ENCODE measurements at regions not wholly inside any gene's neighbourhood (a gene's known extent, or its start where the extent isn't known, plus 50 kb on each side); places are given as distances from the start of the nearest gene placed in this dataset.
A peak's percentile ranks its signal among the peaks of the same experiment; 100 is the strongest.

GRCh38 chr20:11043001-11043400 lies 369.2 kb upstream of the JAG1 start:
- no peak for DNase-seq (ENCODE audit: low spot score)

- no peak for DNase-seq (ENCODE audit: low spot score)
Measured at GRCh38 chr20:11044561-11044960, 370.8 kb upstream of the JAG1 start.

- DNase-seq (ENCODE audit: low spot score), result no peak
Measured at GRCh38 chr20:11045412-11046175, 371.8 kb upstream of the JAG1 start.

GRCh38 chr20:11047559-11047958 lies 373.8 kb upstream of the JAG1 start:
- DNase-seq (ENCODE audit: low spot score), result no peak

- no peak for DNase-seq (ENCODE audit: low spot score)
Measured at GRCh38 chr20:11048739-11049138, 374.9 kb upstream of the JAG1 start.

- DNase-seq (ENCODE audit: low spot score), result no peak
Measured at GRCh38 chr20:11050350-11050749, 376.6 kb upstream of the JAG1 start.

- no peak for DNase-seq (ENCODE audit: low spot score)
Measured at GRCh38 chr20:11051136-11051535, 377.3 kb upstream of the JAG1 start.

GRCh38 chr20:11053310-11053709 lies 379.5 kb upstream of the JAG1 start:
- no peak for DNase-seq (ENCODE audit: low spot score)

- no peak for DNase-seq (ENCODE audit: low spot score)
Measured at GRCh38 chr20:11054266-11054993, 380.6 kb upstream of the JAG1 start.

GRCh38 chr20:11056414-11056813 lies 382.6 kb upstream of the JAG1 start:
- DNase-seq (ENCODE audit: low spot score), result no peak

GRCh38 chr20:11057624-11058023 lies 383.8 kb upstream of the JAG1 start:
- no peak for DNase-seq (ENCODE audit: low spot score)

GRCh38 chr20:11059659-11060058 lies 385.9 kb upstream of the JAG1 start:
- DNase-seq (ENCODE audit: low spot score), result no peak

GRCh38 chr20:11060423-11061185 lies 386.8 kb upstream of the JAG1 start:
- no peak for DNase-seq (ENCODE audit: low spot score)

- DNase-seq (ENCODE audit: low spot score), result no peak
Measured at GRCh38 chr20:11063444-11063843, 389.6 kb upstream of the JAG1 start.

- DNase-seq (ENCODE audit: low spot score), result no peak
Measured at GRCh38 chr20:11064946-11065345, 391.1 kb upstream of the JAG1 start.

- DNase-seq (ENCODE audit: low spot score), result no peak
Measured at GRCh38 chr20:11067359-11067758, 393.6 kb upstream of the JAG1 start.

GRCh38 chr20:11072982-11073381 lies 399.2 kb upstream of the JAG1 start:
- no peak for DNase-seq (ENCODE audit: low spot score)

- DNase-seq (ENCODE audit: low spot score), result peak; percentile 47
Measured at GRCh38 chr20:11076434-11077105, 402.8 kb upstream of the JAG1 start.

- no peak for DNase-seq (ENCODE audit: low spot score)
Measured at GRCh38 chr20:11077226-11077625, 403.4 kb upstream of the JAG1 start.

- no peak for DNase-seq (ENCODE audit: low spot score)
Measured at GRCh38 chr20:11080010-11080409, 406.2 kb upstream of the JAG1 start.

GRCh38 chr20:11080781-11081377 lies 407.1 kb upstream of the JAG1 start:
- no peak for DNase-seq (ENCODE audit: low spot score)

GRCh38 chr20:11083841-11084240 lies 410.0 kb upstream of the JAG1 start:
- DNase-seq (ENCODE audit: low spot score), result no peak

All from D341Med (cell line).